ENCODE measurements at regions not wholly inside any gene's neighbourhood (a gene's known extent, or its start where the extent isn't known, plus 50 kb on each side); places are given as distances from the start of the nearest gene placed in this dataset.
"Not testable (repeated sequence)": the region's sequence is repeated elsewhere in the genome, so short reads cannot be mapped to it uniquely, and the experiment has no call there.

DNA sequence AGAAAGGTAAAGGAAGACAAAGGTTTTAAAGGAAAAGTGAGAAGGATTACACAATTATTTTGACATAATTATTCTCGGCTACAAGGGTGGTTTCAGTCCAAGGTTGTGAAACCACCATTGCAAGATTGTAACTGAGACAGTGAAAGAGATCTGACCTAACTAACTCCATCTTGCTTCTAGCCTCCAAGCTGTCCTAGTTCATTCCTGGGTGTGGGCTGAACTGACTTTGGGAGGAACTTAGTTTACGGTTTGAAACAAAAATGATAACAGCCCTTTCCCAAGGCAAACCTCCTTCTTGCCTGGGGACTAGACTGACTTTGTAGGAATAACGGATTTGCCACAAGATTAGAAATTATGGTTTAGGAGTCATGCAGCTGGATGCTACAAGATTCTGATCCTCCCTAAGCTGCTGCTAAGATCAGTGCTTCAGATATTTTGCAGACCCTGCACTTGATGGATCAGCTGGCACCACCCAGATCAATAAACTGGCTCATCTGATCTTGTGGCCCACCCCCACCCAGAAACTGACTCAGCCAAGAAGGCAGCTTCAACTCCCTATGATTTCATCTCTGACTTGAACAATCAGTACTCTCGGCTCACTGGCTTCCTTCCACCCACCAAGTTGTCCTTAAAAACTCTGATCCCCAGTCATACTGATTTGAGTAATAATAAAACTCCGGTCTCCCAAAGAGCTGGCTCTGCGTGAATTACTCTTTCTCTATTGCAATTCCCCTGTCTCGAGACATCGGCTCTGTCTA lies 57.7 kb upstream of the AADACL2 start:
- peak in 3 of 56 donors; percentile 0 to 3 (median 1) for DNase-seq

- DNase-seq, result no peak
Measured at GRCh38 chr3:151673974-151674373, 59.8 kb upstream of the AADACL2 start.

- not testable (repeated sequence) for DNase-seq
Measured at GRCh38 chr3:151667762-151668161, 66.0 kb upstream of the AADACL2 start.

GRCh38 chr3:151660885-151661284 lies 72.8 kb upstream of the AADACL2 start:
- DNase-seq, result no peak

- no peak for DNase-seq
Measured at GRCh38 chr3:151644986-151645385, 88.7 kb upstream of the AADACL2 start.

DNA sequence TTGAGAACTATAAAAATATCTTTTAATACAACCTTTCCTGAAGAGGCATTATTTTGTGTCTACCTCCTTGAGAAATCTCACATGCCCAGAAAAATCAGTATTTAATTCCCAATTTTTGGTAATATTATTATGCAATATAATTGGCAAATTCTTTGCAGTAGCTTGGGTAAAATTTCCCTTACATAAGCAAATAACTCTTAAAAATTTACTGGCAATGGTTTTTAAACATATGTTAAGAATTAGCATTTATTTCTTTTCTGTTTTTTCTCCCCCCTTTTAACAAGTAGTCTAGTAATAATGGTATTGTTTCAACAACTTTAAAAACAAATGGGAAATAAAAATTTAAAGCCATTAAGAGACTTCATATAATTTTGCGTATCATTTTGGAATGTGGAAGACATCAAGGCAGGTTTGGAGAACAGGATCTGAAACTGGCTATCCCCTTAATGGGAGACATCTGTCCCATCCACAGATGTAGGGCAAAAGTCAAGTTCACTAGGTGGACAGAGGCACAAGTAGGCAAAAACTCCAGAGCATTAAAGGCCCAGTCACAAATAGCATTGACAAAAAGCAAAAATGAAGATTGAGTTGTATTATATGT lies 89.6 kb upstream of the AADACL2 start:
- DNase-seq, result no peak

GRCh38 chr3:151639418-151639740 lies 94.3 kb upstream of the AADACL2 start:
- DNase-seq, result no peak

DNA sequence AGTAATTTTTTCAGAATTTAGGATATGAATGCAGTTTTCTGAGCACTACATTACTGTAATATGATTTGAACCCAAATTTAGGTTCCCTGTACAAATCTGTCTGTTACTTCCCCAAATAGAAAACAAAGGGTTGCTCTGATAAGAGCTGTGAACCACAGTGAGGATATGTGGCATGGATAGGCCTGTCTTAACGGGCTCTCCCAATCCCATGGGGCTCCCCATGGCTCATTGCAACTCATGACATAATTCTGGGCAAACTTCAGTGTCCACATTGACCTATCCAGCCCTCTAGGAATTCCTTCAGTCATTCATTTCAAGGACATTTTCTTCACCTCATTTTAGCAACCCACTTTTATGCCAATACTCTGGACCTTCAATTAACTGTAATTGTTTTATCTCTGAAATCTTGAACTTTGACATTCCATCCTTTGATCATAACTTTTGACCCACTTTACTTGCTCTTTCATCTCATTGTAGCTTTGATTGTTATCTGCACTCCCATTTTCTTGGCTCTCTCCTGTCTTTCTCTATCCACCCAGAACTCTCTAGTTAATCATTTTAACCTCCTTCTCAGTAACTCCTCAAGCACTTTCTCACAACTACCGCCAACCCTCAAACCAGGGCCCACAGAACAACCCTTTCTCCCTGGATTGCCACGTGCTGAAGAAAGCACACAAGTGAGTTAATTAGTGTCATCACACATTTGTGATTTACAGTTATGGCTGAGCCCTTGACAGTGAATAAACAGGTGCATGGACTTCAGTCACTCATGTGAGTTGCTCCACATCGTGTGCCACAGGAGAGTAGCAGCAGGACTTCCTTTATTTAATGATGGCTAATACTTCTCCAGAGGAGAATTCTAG lies 94.9 kb upstream of the AADACL2 start:
- no peak for DNase-seq

GRCh38 chr3:151635905-151636304 lies 97.8 kb upstream of the AADACL2 start:
- no peak for DNase-seq

GRCh38 chr3:151631946-151632345 lies 101.8 kb upstream of the AADACL2 start:
- no peak for DNase-seq

DNA sequence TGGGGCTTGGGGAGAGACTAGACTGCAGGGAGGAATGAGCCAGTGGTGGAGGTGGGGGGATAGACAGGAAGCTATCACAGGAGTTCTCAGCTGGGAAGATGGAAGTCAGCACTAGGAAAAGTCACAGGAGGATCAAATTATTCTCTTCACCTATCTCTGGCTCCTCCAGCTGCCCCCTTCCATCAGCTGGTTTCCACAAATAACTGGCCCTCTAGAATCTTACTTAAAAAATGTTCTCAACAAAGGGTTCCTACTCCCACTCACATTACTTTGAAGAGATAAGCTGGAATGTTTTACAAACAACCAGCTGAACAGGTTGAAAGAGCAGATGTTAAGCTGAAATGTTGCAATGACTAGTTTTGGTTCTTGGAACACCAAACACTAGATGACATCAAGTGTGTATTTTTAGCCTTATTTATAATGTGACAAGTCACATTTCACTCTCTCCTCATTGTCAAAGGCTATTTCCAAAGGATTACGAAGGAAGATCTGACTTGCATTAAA lies 102.7 kb upstream of the AADACL2 start:
- DNase-seq, result no peak

GRCh38 chr3:151630035-151630434 lies 103.7 kb upstream of the AADACL2 start:
- no peak for DNase-seq

GRCh38 chr3:151625586-151625985 lies 108.1 kb upstream of the AADACL2 start:
- DNase-seq, result no peak

DNA sequence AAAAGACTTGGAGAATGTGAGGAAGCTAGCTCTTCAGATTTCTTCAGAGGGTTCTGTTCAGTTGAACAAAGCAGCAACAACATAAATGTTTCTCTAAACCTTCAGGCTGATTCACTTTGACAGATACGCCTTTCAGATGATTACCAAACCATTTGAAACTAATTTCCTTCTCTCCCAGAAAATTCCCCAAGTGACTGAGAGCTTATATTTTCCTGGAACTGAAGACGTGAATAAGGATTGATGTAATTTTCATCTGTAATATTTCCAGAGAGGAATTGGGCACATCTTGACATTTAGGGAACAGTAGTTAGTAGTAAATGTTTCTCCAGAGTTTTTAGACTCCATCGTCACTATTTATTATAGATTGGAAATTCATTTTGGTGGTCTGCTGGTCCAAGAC lies 108.6 kb upstream of the AADACL2 start:
- DNase-seq, result no peak

DNA sequence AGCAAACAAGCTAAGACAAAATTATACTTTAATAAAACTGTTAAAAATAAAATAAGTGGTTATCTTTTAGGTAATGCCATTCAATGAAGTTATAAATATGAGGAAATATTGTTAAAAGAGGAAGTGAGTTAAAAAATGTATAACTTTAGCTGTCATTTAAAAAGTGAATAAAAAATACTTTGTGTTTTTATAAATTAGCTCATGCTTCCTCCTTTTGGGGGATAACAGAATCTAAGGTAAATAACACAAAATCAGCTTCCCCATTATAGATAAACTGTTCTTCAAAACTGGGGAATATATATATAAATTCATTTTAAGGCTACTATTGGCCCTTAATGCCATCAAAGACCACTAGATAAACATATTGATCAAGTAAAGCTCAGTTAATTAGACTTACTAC lies 113.7 kb upstream of the AADACL2 start:
- no peak for DNase-seq

GRCh38 chr3:151615464-151615863 lies 118.3 kb upstream of the AADACL2 start:
- DNase-seq, result no peak

DNA sequence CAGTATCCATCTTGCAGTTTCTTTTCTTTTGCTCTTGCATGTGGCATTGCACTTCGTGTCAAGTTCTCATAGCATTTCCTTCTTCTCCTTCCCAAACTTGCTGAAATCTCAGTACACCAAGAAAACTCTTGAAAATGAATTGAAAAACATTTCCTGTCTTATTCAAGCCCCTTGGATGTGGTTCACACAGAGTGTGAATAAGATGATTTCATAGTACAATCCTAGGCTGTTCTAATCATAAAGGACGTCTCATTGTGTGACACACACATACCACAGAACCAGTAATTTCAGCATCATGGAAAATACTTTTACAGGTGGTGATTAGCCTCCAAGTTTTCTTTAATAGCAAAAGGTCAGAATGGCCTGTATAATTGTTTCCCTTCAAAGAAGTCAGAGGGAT lies 121.6 kb upstream of the AADACL2 start:
- no peak for DNase-seq

DNA sequence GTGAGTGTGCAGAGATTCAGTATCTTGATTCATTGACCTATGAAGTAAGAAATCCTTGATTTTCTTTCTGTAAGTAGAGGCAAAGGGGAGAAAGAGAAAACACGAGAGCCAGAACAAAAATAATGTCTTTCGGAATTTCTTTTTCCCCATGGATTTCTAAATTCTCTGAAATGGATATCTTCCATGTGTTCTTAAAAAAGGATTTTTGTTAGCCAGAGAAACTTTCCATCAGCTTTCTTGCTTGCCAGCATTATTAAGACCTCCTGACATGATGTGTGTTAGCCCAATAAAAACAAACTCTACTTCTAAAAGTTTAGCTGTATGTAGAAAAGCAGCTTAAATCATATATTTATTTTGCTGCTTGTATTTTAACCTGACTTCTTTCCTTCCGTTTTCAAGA lies 122.3 kb upstream of the AADACL2 start:
- no peak for DNase-seq

DNA sequence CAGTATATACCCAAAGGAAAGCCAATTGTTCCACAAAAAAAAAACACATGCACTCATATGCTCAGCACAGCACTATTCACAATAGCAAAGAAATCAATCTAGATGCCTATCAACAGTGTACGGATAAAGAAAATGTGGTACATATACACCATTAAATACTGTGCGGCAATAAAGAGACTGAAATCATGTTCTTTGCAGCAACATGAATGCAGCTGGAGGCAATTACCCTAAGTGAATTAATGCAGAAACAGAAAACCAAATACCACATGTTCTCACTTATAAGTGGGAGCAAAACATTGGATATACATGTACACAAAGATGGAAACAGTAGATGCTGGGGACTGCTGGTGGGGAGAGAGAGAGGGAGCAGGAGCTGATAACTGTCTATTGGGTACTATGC lies 124.2 kb upstream of the AADACL2 start:
- no peak for DNase-seq

- no peak for DNase-seq
Measured at GRCh38 chr3:151604891-151605290, 128.8 kb upstream of the AADACL2 start.

GRCh38 chr3:151600783-151601182 lies 132.9 kb upstream of the AADACL2 start:
- DNase-seq, result no peak

- DNase-seq, result no peak
Measured at GRCh38 chr3:151599103-151599672, 134.5 kb upstream of the AADACL2 start.

Measured in amygdala (tissue), 56 donors.